ENCODE measurements at regions not wholly inside any gene's neighbourhood (a gene's known extent, or its start where the extent isn't known, plus 50 kb on each side); places are given as distances from the start of the nearest gene placed in this dataset.

DNA sequence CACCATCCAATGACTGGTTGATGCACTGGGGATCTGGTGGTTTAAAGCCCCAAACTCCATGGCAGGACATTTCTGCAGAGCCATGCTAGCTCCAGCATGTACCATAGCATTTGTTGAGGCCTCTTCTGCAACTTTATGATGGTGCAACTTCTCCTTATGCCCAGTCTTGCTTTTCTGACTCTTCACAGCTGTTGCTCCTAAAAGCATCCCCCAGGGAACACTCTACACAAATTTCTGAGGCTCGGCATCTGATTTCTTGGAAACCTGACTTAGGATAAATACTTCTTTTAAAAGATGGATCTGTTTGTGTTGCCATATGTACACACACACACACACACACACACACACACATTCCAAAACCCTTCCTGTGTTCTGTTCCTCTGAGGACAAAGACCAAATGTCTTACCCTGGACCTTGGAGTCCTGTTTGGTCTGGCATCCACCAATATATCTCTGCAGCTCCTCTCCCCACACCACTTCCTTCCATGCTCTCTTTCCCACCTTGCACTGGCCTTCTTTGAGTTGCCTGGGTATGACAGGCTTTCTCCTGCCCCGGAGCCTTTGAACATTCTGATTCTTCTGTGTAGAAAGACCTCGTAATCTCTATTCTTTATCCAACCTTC is 388.5 kb upstream of the ZNF507 start:
- no peak for DNase-seq

DNA sequence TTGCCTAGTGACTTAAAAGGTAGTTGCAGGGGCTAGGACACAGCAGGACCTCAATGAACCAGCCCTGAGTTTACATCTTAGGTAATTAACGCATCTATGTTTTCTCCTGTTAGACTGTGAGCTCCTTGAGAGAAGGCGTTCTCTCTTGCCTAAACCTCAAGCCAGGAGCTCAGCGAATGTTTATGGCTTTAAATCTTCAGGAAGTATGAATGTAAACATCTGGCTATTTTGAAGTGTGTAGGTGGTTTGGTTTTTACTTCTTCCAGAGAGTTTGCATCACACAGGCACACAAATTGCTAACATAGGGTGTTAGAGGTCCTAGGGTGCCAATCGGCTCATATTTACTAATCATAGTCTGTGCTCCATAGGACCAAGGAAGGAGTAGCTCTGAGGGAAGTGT is 387.7 kb upstream of the ZNF507 start:
- DNase-seq, result no peak

DNA sequence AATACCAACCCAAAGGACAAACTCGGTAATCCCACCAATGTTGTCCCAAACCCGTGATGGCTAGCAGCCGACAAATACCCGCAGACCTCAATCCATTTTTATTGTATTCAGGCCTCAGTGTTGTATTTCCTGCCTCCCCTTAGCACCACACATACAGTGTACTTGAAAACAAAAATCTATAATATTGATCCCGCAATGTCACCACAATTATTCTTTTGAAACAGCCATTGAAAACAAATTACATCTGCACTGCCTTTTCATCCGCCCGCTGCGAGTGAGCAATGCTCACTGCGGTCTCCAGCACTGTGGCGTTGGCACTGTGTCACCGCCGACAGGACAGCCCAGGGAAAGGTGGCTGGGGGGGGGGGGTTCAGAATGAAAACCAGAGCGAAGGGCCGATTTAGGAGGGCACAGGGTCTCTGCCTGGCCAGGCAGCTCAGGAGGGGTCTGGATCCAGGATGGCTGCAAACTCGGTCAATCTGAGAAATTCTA is 385.8 kb upstream of the ZNF507 start:
- no peak for DNase-seq

GRCh38 chr19:31960474-31960873 is 384.9 kb upstream of the ZNF507 start:
- DNase-seq, result no peak

GRCh38 chr19:31961191-31961590 is 384.2 kb upstream of the ZNF507 start:
- DNase-seq, result no peak

GRCh38 chr19:31961667-31962066 is 383.7 kb upstream of the ZNF507 start:
- DNase-seq, result no peak

- DNase-seq, result no peak
Measured at GRCh38 chr19:31962561-31962996, 382.8 kb upstream of the ZNF507 start.

GRCh38 chr19:31963746-31964145 is 381.7 kb upstream of the ZNF507 start:
- no peak for DNase-seq

- DNase-seq, result no peak
Measured at GRCh38 chr19:31969016-31969415, 376.4 kb upstream of the ZNF507 start.

DNA sequence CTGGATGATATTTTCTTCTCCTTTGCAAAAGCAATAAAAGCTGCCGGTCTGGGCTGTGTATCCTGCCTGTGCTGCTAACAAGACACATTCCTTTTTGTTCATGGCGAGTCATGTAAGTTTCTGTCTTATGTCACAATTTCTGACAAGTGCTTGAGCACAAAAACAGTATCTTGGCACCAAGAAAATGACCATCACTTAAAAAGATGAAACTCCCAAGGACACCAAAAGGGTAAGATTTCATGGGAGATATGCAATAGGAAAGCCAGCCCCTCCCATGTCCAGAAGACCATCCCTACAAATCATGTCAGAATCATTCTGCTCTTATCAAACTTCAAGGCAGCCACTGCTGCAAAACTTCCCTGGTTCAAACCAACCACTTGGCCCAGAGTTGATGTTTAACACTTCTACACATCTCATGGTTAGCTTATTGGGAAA is 375.4 kb upstream of the ZNF507 start:
- DNase-seq, result no peak

DNA sequence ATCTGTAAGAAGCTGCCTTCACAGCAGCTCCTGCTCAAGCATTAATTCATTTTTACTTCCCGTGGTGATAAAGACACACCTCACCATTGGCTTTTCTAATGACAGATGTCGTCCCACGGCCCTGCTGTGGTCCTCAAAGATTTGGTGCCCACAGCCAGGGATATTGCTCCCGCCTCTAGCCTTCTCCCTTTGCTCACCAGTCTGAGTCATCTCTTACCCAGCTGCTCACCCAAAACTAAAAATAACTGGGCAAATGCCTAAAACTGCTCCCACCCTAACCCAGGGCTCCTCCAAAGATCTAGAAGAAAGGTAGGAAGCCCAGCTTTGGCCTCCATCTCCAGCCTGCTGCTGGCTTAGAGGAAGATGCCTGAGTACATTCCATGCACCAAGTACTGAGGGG is 371.1 kb upstream of the ZNF507 start:
- DNase-seq, result no peak

- DNase-seq, result no peak
Measured at GRCh38 chr19:31974941-31975340, 370.5 kb upstream of the ZNF507 start.

DNA sequence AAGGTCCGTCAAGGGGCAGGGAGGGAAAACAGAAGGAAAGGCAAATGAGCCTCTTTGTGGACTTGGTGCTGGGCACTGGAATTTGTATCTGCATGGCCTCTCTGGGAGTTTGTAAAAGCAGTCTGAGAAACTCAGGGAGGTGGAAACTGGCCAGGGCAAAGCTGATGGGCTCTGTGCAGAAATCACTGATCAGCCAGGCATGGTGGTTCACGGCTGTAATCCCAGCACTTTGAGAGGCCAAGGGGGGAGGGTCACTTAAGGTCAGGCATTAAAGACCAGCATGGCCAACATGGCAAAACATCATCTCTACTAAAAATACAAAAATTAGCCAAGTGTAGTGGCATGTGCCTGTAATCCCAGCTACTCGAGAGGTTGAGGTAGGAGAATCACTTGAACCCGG is 369.9 kb upstream of the ZNF507 start:
- no peak for DNase-seq

GRCh38 chr19:31976775-31977536 is 368.5 kb upstream of the ZNF507 start:
- no peak for DNase-seq

DNA sequence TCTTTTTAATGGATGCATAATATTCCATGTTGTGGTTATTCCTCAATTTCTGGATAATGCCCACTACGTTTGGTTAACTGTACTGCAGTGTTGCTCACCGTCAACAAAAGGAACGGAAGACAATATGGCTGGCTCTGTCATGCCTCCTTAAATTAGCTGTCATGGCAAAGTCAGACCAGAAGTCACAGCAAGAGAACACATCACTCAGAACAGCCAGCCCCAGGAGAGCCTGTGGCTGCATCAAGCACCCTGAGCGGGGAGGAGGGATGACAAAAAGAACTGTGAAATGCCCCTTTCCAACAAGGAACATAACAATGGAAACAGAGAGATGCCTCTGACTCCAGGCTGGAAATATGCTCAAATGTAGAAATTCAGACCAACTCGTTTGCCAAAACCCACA is 366.0 kb upstream of the ZNF507 start:
- DNase-seq, result no peak

DNA sequence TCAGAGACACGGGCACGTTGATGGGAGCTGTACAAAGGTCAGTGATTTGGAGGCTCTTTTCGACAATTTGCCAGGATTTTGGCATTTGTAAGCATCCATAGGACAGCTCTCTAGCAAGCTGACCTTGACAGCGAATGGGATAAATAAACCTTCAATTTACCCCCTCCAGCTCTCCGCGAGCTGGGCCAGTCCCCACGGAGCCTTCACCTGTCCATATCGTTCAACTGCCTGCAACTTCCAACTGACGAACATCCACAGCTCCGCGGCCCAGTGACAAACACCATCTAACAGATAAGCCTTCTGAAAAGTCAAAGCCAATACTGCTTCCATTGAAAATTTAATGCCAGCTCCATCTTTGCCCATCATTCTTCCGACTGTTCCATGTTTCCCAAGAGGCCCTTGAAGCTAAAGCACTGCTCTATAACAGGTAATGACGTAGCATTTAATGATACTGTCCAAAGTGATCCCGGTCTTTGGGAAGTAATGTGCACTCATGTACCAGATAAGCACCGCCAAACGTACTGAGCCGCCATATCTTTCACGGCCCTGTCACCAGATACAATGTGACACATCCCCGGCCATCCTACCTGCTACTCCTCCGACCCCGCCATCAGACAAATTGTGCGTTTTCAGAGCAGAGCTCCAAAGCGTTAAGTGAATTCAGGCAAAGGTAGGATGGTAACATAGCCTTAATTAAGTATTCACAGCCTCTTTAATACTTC is 365.3 kb upstream of the ZNF507 start:
- no peak for DNase-seq

DNA sequence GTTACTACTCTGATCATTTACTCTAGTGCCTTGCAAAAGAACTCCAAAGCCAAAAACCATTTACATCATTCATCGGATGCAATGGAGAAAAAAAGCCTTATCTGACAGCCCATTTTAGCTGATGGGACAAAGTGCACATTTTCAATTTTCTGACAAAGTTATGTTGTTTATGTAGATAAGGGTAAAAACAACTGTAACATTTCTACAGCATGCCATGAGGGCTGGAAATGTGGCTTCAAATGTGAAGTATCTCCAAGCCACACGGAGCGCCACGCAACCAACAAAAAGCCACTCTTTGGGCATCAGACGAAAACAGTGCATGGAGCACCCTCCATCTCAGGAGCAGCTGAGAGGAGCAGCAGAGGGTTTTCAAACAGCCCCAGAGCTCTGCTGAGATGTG is 364.6 kb upstream of the ZNF507 start:
- no peak for DNase-seq

GRCh38 chr19:31981545-31981944 is 363.9 kb upstream of the ZNF507 start:
- no peak for DNase-seq

GRCh38 chr19:31983647-31984046 is 361.8 kb upstream of the ZNF507 start:
- no peak for DNase-seq

DNA sequence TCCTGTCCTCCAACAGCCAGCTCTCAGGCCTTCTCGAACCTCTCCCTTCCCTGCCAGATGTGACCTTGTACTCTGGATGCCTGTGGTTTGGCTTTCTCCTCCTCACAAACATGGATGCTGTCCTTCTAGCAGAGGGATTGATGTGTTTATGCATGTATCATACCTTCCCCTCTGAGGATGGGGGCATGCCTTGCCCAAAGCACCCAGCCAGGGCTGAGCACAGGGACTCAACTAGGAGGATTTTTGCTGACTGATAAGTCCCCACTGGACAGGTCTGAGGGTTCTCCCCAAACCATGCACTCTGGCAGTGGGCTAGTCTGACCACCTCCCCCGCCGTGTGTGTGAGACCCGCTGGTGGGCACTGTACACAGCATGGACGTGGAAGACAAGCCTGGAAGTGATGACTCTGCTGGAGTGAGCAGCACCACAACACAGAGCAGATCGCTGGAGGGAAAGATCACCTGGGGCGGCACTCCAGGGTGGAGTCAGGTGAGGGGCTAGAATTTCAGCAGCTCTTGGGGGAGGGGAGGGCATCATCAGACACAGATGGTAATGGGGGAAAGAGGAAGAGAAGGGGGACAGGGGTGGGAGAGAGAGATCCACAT is 360.3 kb upstream of the ZNF507 start:
- DNase-seq, result no peak

GRCh38 chr19:31986951-31987350 is 358.5 kb upstream of the ZNF507 start:
- DNase-seq, result no peak

DNA sequence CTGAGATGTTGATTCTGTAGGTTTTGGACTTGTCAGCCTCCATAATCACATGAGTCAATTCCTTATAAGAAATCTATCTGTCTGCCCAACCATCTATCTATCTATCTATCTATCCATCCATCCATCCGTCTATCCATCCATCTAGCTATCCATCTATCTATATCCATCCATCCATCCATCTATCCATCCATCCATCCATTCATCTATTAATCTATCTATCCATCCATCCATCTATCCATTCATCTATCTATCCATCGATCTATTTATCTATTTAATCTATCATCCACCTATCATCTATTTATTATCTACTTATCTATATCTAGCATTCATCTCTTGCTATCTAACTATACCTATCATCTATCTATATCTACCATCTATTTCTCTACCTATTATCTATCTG is 357.2 kb upstream of the ZNF507 start:
- DNase-seq, result no peak

DNA sequence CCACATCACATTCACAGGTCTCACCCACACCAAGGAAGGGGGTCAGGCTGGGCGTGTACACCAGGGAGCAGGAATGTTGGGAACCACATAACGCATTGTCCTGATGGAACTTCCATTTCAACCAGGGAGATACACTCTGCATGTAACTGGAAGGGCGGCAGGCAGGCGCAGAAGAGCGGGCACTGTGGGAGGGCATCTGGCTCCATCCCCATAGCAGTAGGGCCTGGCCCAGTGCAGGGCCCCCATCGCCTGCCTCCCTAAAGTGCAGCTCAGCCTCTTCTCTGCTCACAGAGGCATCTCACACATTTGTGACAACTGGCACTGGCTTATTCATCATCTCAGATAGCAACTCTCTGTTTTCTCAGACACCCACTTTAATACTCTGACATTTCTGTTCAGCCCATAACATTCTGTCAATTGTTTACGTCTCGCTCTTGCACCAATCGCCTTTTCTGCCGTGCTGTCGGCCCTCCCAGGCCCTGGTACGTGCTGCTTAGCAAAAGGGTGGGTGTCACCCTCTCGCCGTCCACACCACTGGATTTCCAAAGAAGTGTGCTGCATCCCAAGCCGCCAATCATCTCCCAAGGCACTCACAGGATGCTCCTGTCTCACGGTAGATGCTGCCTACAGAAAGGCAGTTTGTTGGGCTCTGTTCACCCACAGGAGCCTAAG is 353.3 kb upstream of the ZNF507 start:
- DNase-seq, result no peak

Measured in left hindlimb (tissue), 1 donor.